Mucosa of gallbladder (tissue), 1 donor: ENCODE measurements at regions not wholly inside any gene's neighbourhood (a gene's known extent, or its start where the extent isn't known, plus 50 kb on each side); places are given as distances from the start of the nearest gene placed in this dataset.

Experiments
- DNase-seq: peaks from one replicate; pipeline ENCODE4 v3.0.0-alpha.2; 2020; ENCODE audit warnings: low spot score
- donor health status: DM: no; HTN: no; CAD: no.

GRCh38 chr4:147312376-147313046 lies 168.4 kb upstream of the EDNRA start:
- no peak for DNase-seq

- no peak for DNase-seq
Observed at GRCh38 chr4:147313108-147313507, 167.8 kb upstream of the EDNRA start.

GRCh38 chr4:147318586-147318985 lies 162.3 kb upstream of the EDNRA start:
- no peak for DNase-seq

GRCh38 chr4:147325571-147325981 lies 155.3 kb upstream of the EDNRA start:
- DNase-seq, result no peak

- DNase-seq, result no peak
Observed at GRCh38 chr4:147326591-147326990, 154.3 kb upstream of the EDNRA start.

- DNase-seq, result no peak
Observed at GRCh38 chr4:147327322-147327721, 153.6 kb upstream of the EDNRA start.

GRCh38 chr4:147328189-147328588 lies 152.7 kb upstream of the EDNRA start:
- DNase-seq, result no peak

- DNase-seq, result no peak
Observed at GRCh38 chr4:147328756-147329446, 152.0 kb upstream of the EDNRA start.

- DNase-seq, result no peak
Observed at GRCh38 chr4:147332091-147332490, 148.8 kb upstream of the EDNRA start.

- no peak for DNase-seq
Observed at GRCh38 chr4:147334478-147334877, 146.4 kb upstream of the EDNRA start.

GRCh38 chr4:147335183-147335582 lies 145.7 kb upstream of the EDNRA start:
- no peak for DNase-seq

- no peak for DNase-seq
Observed at GRCh38 chr4:147336252-147336651, 144.6 kb upstream of the EDNRA start.

GRCh38 chr4:147339100-147339499 lies 141.8 kb upstream of the EDNRA start:
- DNase-seq, result no peak

GRCh38 chr4:147340111-147340510 lies 140.8 kb upstream of the EDNRA start:
- no peak for DNase-seq

GRCh38 chr4:147340591-147341120 lies 140.2 kb upstream of the EDNRA start:
- DNase-seq, result no peak

- no peak for DNase-seq
Observed at GRCh38 chr4:147343692-147344091, 137.2 kb upstream of the EDNRA start.

GRCh38 chr4:147345662-147346061 lies 135.2 kb upstream of the EDNRA start:
- no peak for DNase-seq

GRCh38 chr4:147347217-147347616 lies 133.7 kb upstream of the EDNRA start:
- no peak for DNase-seq

GRCh38 chr4:147349193-147349592 lies 131.7 kb upstream of the EDNRA start:
- no peak for DNase-seq

- no peak for DNase-seq
Observed at GRCh38 chr4:147351083-147351787, 129.7 kb upstream of the EDNRA start.

GRCh38 chr4:147354237-147354636 lies 126.7 kb upstream of the EDNRA start:
- DNase-seq, result no peak

GRCh38 chr4:147355032-147355656 lies 125.8 kb upstream of the EDNRA start:
- DNase-seq, result no peak
